Calu3 (cell line): ENCODE measurements at regions not wholly inside any gene's neighbourhood (a gene's known extent, or its start where the extent isn't known, plus 50 kb on each side); places are given as distances from the start of the nearest gene placed in this dataset.

Experiments
- BruUV-seq: library from RNA; stranded (reverse); fragments of 400-500 nt; replicated peaks from 2 replicates; lab custom pipeline; 2021; lab: Mats Ljungman, UMichigan
- CTCF ChIA-PET: fragments of 300-600 bp; sonication (Branson Sonifier 250); formaldehyde crosslinking; loops from one replicate; lab custom pipeline; 2022; ENCODE audit warnings: antibody characterized with exemption; lab: Charles Lee
- DNase-seq: peaks from one replicate; pipeline ENCODE4 v3.0.0; 2022
- H3K27ac Mint-ChIP-seq: one replicate; pipeline ENCODE4 v1.8.0; 2022; ENCODE audit warnings: mixed read lengths; ENCODE audit not compliant: unreplicated experiment
- H3K27me3 Mint-ChIP-seq: one replicate; pipeline ENCODE4 v1.8.0; 2022; ENCODE audit warnings: mixed read lengths; ENCODE audit not compliant: unreplicated experiment
- H3K36me3 Mint-ChIP-seq: one replicate; pipeline ENCODE4 v1.8.0; 2022; ENCODE audit warnings: mild to moderate bottlenecking, moderate library complexity, mixed read lengths; ENCODE audit not compliant: insufficient read depth, unreplicated experiment
- H3K4me1 Mint-ChIP-seq: one replicate; pipeline ENCODE4 v1.8.0; 2022; ENCODE audit warnings: mild to moderate bottlenecking, low read depth, mixed read lengths; ENCODE audit not compliant: unreplicated experiment
- H3K4me3 Mint-ChIP-seq: one replicate; pipeline ENCODE4 v1.8.0; 2022; ENCODE audit warnings: mild to moderate bottlenecking, low read depth, moderate library complexity, mixed read lengths; ENCODE audit not compliant: unreplicated experiment
- H3K9me3 Mint-ChIP-seq: one replicate; pipeline ENCODE4 v1.8.0; 2022; ENCODE audit warnings: low read depth, mixed read lengths; ENCODE audit not compliant: unreplicated experiment
- intact Hi-C: fragments of 100-400 bp; cut with micrococcal nuclease; formaldehyde crosslinking; loops from one replicate; pipeline ENCODE4 v1.10.0; 2022; ENCODE audit not compliant: unreplicated experiment
- TF ChIP-seq, protein P1 (sequence below): fragments of 200-600 bp; IDR thresholded peaks from one replicate; pipeline ENCODE4 v1.8.0; 2022; ENCODE audit warnings: antibody characterized with exemption; ENCODE audit not compliant: unreplicated experiment

- H3K9me3 Mint-ChIP-seq = no peaks in the 10 kb centered on the region
- H3K4me3 Mint-ChIP-seq = no peak overlapping the region
- TF ChIP-seq, protein P1, sequence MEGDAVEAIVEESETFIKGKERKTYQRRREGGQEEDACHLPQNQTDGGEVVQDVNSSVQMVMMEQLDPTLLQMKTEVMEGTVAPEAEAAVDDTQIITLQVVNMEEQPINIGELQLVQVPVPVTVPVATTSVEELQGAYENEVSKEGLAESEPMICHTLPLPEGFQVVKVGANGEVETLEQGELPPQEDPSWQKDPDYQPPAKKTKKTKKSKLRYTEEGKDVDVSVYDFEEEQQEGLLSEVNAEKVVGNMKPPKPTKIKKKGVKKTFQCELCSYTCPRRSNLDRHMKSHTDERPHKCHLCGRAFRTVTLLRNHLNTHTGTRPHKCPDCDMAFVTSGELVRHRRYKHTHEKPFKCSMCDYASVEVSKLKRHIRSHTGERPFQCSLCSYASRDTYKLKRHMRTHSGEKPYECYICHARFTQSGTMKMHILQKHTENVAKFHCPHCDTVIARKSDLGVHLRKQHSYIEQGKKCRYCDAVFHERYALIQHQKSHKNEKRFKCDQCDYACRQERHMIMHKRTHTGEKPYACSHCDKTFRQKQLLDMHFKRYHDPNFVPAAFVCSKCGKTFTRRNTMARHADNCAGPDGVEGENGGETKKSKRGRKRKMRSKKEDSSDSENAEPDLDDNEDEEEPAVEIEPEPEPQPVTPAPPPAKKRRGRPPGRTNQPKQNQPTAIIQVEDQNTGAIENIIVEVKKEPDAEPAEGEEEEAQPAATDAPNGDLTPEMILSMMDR = peak; percentile 93
- H3K36me3 Mint-ChIP-seq = peaks cover 8% of the 10 kb centered on the region
- H3K4me1 Mint-ChIP-seq = no peaks in the 10 kb centered on the region
- intact Hi-C loops = loop anchor here (1.0 to 10.0 kb wide), 2 partner anchors 126 to 376 kb away; no protein-coding TSS in a partner anchor
- no TSS peak for BruUV-seq
- DNase-seq = peak; percentile 87
- no peak overlapping the region for H3K27ac Mint-ChIP-seq
- H3K27me3 Mint-ChIP-seq = peaks cover 36% of the 10 kb centered on the region
- CTCF ChIA-PET = interaction anchor here (1.0 to 1.6 kb wide), 3 partner anchors 9 to 375 kb away, joined by 6 read pairs; no protein-coding TSS in a partner anchor
These were observed 213.9 kb downstream of the TFCP2L1 start for GRCh38 chr2:121071034-121071504.

GRCh38 chr2:121072784-121073183, 212.2 kb downstream of the TFCP2L1 start:
- peaks cover 31% of the 10 kb centered on the region for H3K27me3 Mint-ChIP-seq
- H3K4me1 Mint-ChIP-seq = no peaks in the 10 kb centered on the region
- H3K27ac Mint-ChIP-seq = no peak overlapping the region
- no peaks in the 10 kb centered on the region for H3K9me3 Mint-ChIP-seq
- H3K4me3 Mint-ChIP-seq = no peak overlapping the region
- DNase-seq = no peak
- CTCF ChIA-PET = no interaction called here
- BruUV-seq = no TSS peak
- intact Hi-C loops = loop anchor here (10.0 kb wide), 1 partner anchor 128 kb away; no protein-coding TSS in a partner anchor
- peaks cover 8% of the 10 kb centered on the region for H3K36me3 Mint-ChIP-seq
- TF ChIP-seq, protein P1 = no peak

GRCh38 chr2:121073320-121074210, 211.4 kb downstream of the TFCP2L1 start:
- Mint-ChIP-seq H3K4me1 (no peaks in the 10 kb centered on the region), H3K36me3 (peaks cover 8% of the 10 kb centered on the region), H3K27ac (no peak overlapping the region), H3K27me3 (peaks cover 30% of the 10 kb centered on the region), H3K9me3 (no peaks in the 10 kb centered on the region), H3K4me3 (no peak overlapping the region)
- intact Hi-C loops = loop anchor here (10.0 kb wide), 1 partner anchor 129 kb away; no protein-coding TSS in a partner anchor
- no TSS peak for BruUV-seq
- CTCF ChIA-PET = interaction anchor here (2.1 kb wide), 1 partner anchor 378 kb away, joined by 5 read pairs; no protein-coding TSS in a partner anchor
- no peak for DNase-seq
- TF ChIP-seq, protein P1 = no peak

DNA sequence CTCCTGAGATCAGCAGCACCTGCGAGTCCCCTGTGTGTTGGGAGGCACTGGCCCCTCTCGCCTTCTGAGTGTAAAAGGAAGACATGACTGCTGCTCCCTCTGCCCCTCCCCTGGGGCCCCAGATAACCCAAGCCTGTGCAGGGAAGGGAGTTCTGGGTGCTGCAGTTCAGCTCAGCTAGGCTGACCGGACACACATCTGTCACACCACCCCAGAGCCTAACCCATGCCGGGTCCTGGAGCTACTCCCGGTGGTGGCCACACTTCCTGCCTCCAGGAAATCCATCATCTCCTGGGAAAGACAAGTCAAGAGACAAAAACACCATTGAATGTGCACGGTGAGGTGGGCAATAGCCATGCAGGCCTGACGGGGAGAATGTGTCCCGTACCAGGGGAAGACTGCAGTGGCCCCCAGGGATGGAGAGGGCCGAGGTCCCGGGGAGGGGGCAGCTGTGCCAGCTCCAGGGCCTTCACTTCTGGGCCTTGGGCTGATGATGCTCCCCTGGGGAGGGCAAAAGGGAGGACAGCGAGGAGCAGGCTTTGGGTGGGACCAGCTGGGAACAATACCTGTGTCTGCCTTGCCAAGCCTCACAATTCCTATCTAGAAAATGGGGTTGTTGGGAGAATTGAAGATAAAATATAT, 210.6 kb downstream of the TFCP2L1 start:
- Mint-ChIP-seq H3K27me3 (peaks cover 33% of the 10 kb centered on the region), H3K36me3 (peaks cover 8% of the 10 kb centered on the region), H3K4me1 (no peaks in the 10 kb centered on the region), H3K4me3 (no peak overlapping the region), H3K27ac (no peak overlapping the region), H3K9me3 (no peaks in the 10 kb centered on the region)
- CTCF ChIA-PET = interaction anchor here (0.7 to 2.1 kb wide), 4 partner anchors 14 to 379 kb away, joined by 3 to 15 read pairs (median 6); no protein-coding TSS in a partner anchor
- no TSS peak for BruUV-seq
- DNase-seq = no peak
- TF ChIP-seq, protein P1 = no peak
- intact Hi-C loops = loop anchor here (10.0 kb wide), 1 partner anchor 130 kb away; no protein-coding TSS in a partner anchor
